GM19452 (cell line): ENCODE measurements at regions not wholly inside any gene's neighbourhood (a gene's known extent, or its start where the extent isn't known, plus 50 kb on each side); places are given as distances from the start of the nearest gene placed in this dataset.
"Not testable (repeated sequence)": the region's sequence is repeated elsewhere in the genome, so short reads cannot be mapped to it uniquely, and the experiment has no call there.

Source experiments
- ATAC-seq: cut with Tn5 transposase; IDR thresholded peaks from one replicate; pipeline ENCODE4 v1.9.1; 2021; ENCODE audit not compliant: unreplicated experiment

DNA sequence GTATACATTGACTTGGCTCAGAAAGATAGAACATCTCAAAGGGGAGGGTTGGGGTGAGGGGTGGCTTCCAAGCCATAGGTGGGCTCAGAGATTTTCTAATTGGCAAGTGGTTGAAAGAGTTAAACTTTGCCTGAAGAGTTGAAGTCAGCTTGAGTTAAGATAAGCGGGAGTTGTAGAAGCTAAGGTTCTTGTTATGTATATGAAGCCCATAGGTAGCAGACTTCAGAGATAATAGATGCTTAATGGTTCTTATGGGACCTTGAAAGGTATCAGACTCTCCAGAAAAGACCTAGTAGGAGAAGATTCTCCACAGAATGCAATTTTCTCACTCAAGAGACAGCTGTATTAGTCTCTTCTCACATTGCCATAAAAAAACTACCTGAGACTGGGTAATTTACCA, 599.1 kb upstream of the CPEB2 start:
- no peak for ATAC-seq

- no peak for ATAC-seq
Measured at GRCh38 chr4:14404730-14405129, 597.6 kb upstream of the CPEB2 start.

DNA sequence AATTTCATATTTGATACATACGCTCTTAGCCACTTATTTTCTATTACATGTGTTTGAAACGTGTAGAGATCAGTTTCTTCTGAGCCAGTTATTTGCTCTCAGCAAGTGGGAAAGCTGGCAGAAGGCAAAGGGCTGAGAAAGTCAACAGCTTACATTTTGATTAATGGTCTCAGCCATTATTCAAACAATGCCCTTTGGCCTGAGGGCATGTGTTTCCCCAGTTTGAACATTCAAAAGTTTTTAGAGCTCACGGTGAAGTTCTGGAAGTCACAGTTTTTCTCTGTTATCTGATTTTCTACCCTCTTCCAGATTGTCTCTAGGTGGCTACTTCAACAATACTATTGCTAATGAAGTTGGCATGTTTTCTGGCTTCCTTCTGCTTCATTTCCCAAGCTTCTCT, 591.8 kb upstream of the CPEB2 start:
- ATAC-seq = no peak

DNA sequence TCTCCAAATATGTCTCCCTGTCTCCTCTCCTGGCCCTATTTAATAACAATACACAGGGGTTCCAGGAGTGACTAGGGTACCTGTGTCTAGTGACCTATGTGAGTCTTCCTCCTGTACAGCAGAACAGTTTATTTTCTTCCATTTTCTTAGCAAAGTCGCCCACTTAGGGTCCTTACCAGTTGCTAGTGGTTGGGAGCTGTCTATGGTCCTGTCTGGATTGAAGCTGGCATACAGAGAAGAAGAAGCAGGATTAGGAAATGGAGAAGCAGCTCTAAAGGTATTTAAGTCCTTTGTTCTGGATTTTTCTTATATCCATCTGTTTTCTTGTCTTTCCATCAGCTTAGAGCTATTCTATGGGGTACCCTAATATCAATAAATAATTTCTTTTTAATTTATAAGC, 587.1 kb upstream of the CPEB2 start:
- ATAC-seq = no peak

DNA sequence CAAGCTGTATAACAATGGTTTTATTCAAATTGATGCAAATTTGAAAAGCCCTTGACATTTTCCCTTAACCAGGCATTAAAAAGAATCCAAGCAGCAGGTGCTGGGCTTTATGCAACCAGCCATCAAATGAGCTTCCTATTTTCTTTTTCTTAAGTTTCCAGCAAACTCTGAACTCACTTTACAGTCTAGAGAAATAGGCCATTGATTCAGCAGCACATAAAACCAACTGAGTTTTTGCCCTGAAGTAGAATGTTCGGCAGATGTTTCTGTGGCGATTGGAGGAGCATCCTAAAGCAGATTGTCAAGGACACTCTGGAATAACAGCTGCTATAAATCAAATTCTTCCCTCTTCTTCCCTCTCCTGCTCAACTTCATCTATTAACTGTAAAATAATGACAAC, 582.8 kb upstream of the CPEB2 start:
- no peak for ATAC-seq

DNA sequence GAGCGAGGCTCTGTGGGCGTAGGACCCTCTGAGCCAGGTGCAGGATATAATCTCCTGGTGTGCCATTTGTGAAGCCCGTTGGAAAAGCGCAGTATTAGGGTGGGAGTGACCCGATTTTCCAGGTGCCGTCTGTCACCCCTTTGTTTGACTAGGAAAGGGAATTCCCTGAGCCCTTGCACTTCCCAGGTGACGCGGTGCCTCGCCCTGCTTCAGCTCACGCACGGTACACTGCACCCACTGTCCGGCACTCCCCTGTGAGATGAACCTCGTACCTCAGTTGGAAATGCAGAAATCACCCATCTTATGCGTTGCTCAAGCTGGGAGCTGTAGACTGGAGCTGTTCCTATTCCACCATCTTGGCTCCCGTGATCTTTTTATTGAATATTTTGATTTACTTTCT, 576.0 kb upstream of the CPEB2 start:
- ATAC-seq = not testable (repeated sequence)

DNA sequence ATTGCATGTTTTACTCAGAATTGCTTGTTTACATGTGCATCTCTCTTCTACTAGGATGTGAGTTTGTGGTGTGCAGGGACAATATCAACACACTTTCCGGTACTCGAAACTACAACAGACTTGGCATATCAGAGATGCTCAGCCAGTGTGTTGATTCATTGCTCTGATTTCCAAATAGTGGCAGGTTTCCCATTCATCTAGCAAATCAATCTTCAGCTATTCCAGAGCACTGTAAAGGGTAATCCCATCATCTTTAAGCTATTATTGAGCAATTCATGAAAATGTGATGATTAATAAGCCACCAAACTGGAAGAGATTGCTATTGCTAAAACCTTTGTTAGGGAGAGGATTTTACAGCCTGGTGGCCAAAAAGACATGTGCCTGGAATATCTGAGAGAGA, 574.2 kb upstream of the CPEB2 start:
- ATAC-seq = no peak

GRCh38 chr4:14431155-14432134, 570.8 kb upstream of the CPEB2 start:
- ATAC-seq = peak; percentile 59

DNA sequence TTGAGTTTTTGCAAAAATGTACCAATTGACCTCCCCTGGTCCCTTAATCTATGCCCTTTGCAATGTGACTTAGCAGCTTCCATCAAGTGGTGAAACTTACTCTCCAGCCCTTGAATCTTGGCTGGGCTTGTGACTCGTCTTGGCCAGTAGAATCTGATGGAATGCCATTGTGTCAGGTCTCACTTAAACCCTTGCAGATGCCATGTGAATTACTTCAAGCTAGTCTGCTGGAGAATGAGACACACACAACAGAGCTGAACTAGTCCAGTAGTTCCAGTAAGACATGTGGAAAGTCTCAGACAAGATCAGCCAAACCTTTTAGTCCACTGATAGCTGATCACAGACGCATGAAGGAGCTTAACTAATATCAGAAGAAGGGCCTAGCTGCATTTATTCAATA, 567.8 kb upstream of the CPEB2 start:
- ATAC-seq = no peak

GRCh38 chr4:14434916-14435315, 567.4 kb upstream of the CPEB2 start:
- ATAC-seq = no peak

- ATAC-seq = no peak
Measured at GRCh38 chr4:14441561-14441960, 560.7 kb upstream of the CPEB2 start.

GRCh38 chr4:14445882-14446281, 556.4 kb upstream of the CPEB2 start:
- ATAC-seq = no peak

DNA sequence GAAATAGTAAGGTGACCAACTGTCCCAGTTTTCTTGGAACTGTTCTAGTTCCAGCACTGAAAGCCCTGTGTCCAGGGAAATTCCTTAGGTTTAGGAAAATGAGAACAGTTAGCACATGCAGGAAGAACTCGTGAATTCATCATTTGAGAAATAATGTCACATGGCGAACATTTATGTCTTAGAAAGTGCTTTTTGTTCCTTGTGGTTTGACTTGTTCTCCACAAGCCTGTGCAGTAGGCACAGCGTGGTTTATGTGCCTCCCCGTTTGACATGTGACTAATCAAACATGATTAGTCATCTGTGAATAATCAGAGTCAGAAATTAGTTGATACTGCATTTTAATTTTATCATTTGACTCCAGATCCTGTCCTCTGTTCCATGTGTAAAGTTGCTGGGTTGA, 556.0 kb upstream of the CPEB2 start:
- ATAC-seq = no peak

- ATAC-seq = no peak
Measured at GRCh38 chr4:14446904-14447303, 555.4 kb upstream of the CPEB2 start.

GRCh38 chr4:14449308-14449707, 553.0 kb upstream of the CPEB2 start:
- ATAC-seq = no peak

DNA sequence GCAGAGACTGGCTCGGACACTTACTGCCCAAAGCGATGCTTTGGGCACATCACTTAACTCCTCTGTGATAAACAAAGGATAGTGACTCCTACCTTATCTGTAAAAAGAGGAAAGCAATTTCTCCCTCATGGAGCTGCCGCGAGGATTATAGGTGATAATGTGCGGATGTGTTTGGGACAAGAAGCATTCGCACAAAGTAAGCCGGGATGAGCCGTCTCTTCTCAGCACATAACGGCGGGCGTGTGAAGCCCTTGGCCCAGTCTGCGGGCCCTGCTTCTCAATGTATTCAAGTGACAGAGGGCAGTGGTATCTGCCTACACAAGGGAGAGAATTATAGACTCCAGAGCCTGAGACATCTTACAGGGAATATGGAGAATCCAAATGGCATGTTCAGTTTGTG, 550.3 kb upstream of the CPEB2 start:
- ATAC-seq = no peak

- no peak for ATAC-seq
Measured at GRCh38 chr4:14452764-14453163, 549.5 kb upstream of the CPEB2 start.

GRCh38 chr4:14458463-14458862, 543.8 kb upstream of the CPEB2 start:
- ATAC-seq = no peak

GRCh38 chr4:14465057-14465456, 537.2 kb upstream of the CPEB2 start:
- ATAC-seq = no peak

GRCh38 chr4:14465507-14465906, 536.8 kb upstream of the CPEB2 start:
- no peak for ATAC-seq

- ATAC-seq = no peak
Measured at GRCh38 chr4:14478504-14478903, 523.8 kb upstream of the CPEB2 start.

GRCh38 chr4:14496408-14496807, 505.9 kb upstream of the CPEB2 start:
- ATAC-seq = no peak

GRCh38 chr4:14496969-14497368, 505.3 kb upstream of the CPEB2 start:
- no peak for ATAC-seq
